Spleen (tissue), 11 donors: ENCODE measurements at regions not wholly inside any gene's neighbourhood (a gene's known extent, or its start where the extent isn't known, plus 50 kb on each side); places are given as distances from the start of the nearest gene placed in this dataset.
"Not testable (repeated sequence)": the region's sequence is repeated elsewhere in the genome, so short reads cannot be mapped to it uniquely, and the experiment has no call there.

ENCODE experiments used
- DNase-seq: peaks from one replicate; pipeline ENCODE4 v3.0.0-alpha.2; 2020
- H3K27ac ChIP-seq, 8 donors: fragments of 200-600 bp; sonication (generic) in 7 of 8; 1 replicate in 4 of 8; 2 replicates in 4 of 8; pipeline versions ENCODE4 v1.5.0 to v1.8.0; 2016 to 2021; ENCODE audit warnings: inconsistent platforms in 4 of 8, mild to moderate bottlenecking in 4 of 8, moderate library complexity in 1 of 8
- H3K27me3 ChIP-seq, 7 donors: fragments of 200-600 bp; sonication (generic) in 6 of 7; replicated peaks in 1 of 7; 1 replicate in 4 of 7; 2 replicates in 3 of 7; pipeline versions ENCODE4 v1.5.0 to v1.8.0; 2016 to 2021; ENCODE audit warnings: inconsistent platforms in 3 of 7, mild to moderate bottlenecking in 1 of 7
- H3K36me3 ChIP-seq, 6 donors: fragments of 200-600 bp; sonication (generic) in 5 of 6; 1 replicate in 4 of 6; 2 replicates in 2 of 6; pipeline versions ENCODE4 v1.5.0 to v1.8.0; 2016 to 2021; ENCODE audit warnings: inconsistent platforms in 2 of 6
- H3K4me1 ChIP-seq, 6 donors: fragments of 200-600 bp; sonication (generic) in 5 of 6; 1 replicate in 3 of 6; 2 replicates in 3 of 6; pipeline versions ENCODE4 v1.5.0 to v1.8.0; 2016 to 2021; ENCODE audit warnings: inconsistent platforms in 3 of 6
- H3K4me3 ChIP-seq, 8 donors: fragments of 200-600 bp; sonication (generic) in 7 of 8; 1 replicate in 4 of 8; 2 replicates in 4 of 8; pipeline versions ENCODE4 v1.5.0 to v1.8.0; 2016 to 2021; ENCODE audit warnings: inconsistent platforms in 4 of 8, mild to moderate bottlenecking in 4 of 8, moderate library complexity in 2 of 8
- H3K9me3 ChIP-seq, 8 donors: fragments of 200-600 bp; sonication (generic) in 7 of 8; 1 replicate in 4 of 8; 2 replicates in 4 of 8; pipeline versions ENCODE4 v1.5.0 to v1.8.0; 2016 to 2021; ENCODE audit warnings: inconsistent platforms in 4 of 8
- CTCF ChIP-seq, 11 experiments: fragments of 200-600 bp in 7 of 11; fragments of 450-650 bp in 4 of 11; sonication (generic) in 4 of 11; IDR thresholded peaks in 8 of 11; conservative IDR thresholded peaks in 3 of 11; 1 replicate in 7 of 11; 2 replicates in 4 of 11; pipeline versions ENCODE4 v1.4.0 to v1.8.0; 2016 to 2021; ENCODE audit warnings: antibody characterized with exemption in 11 of 11, inconsistent platforms in 4 of 11, mild to moderate bottlenecking in 1 of 11
- POLR2A ChIP-seq, 3 donors: fragments of 450-650 bp; IDR thresholded peaks; one replicate each; pipeline ENCODE4 v1.5.1; 2017; ENCODE audit warnings: antibody characterized with exemption in 3 of 3, mild to moderate bottlenecking in 1 of 3
- POLR2AphosphoS5 ChIP-seq, 3 donors: sonication (generic); formaldehyde crosslinking; IDR thresholded peaks; one replicate each; pipeline ENCODE4 v1.5.1; 2017; ENCODE audit warnings: antibody characterized with exemption in 3 of 3
- WGBS, 5 donors: extraction: QIAGEN DNeasy Blood & Tissue Kit in 3 of 5; methylation state at CpG; one replicate each; pipeline versions ENCODE4 v1.1.5 to v1.1.7; 2013 to 2018; 5-methylcytosine and 5-hydroxymethylcytosine counted together
- intact Hi-C: fragments of 100-400 bp; cut with DNase I; formaldehyde crosslinking; loops from one replicate; pipeline ENCODE4 v1.15.0; 2023; ENCODE audit warnings: low total_unique reads
- donor health status: healthy with polysubstance abuse.
- donor health status: DM: no; HTN: no; CAD: no; lungs with moderate emphysema.
- donor health status: DM: no; HTN: no; CAD: no.
- donor health status: Bipolar disorder and iron deficiency.
- donor health status: healthy.
- donor health status: DM: no; HTN: no; CAD: no.
- donor health status: DM: yes; HTN: yes; CAD: no.

GRCh38 chr7:66542528-66543269 lies 86.0 kb upstream of the KCTD7 start:
- Histone ChIP-seq H3K27me3 (no peaks in the 10 kb centered on the region), H3K4me3 (no peak overlapping the region), H3K27ac (no peak overlapping the region), H3K9me3 (no peaks in the 10 kb centered on the region), H3K36me3 (peaks cover 0 to 87% (median 33%) of the 10 kb centered on the region in 6 donors), H3K4me1 (no peaks in the 10 kb centered on the region)
- DNase-seq: no peak
- intact Hi-C loops: no loop called here
- WGBS, 5 donors: 81 to 92% (median 88%) methylated on average over 13 to 14 of the region's 14 CpGs
- TF ChIP-seq POLR2AphosphoS5 (IDR thresholded peaks at IDR 0.05): no peak
- TF ChIP-seq POLR2A (IDR thresholded peaks at IDR 0.05): no peak
- no peak for TF ChIP-seq CTCF (IDR thresholded peaks at IDR 0.05 in 8 of 11, conservative IDR thresholded peaks at IDR 0.05 in 3 of 11)

DNA sequence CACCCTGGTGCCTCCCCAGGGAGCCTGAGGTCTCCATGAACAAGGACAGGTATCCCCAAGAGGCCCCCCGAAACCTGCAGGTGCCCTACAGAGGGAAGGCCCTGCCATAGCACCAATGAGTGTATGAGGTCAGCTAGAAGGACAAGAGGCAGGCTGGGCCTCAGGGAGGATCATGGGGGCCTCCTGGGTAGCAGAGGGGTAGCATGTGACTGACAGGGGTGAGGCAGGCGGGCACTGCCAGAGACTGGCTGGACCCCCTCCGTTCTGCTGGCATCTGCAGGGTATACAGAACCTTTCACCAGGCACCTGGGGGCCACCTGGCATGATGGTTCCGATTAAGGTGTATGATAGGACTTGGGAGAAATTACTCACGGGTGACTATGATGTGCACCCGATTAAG lies 79.2 kb upstream of the KCTD7 start:
- H3K9me3 ChIP-seq: no peaks in the 10 kb centered on the region
- WGBS, 5 donors: 94 to 98% (median 97%) methylated on average over 5 to 6 of the region's 6 CpGs
- intact Hi-C loops: no loop called here
- H3K36me3 ChIP-seq: peaks cover 0 to 100% (median 71%) of the 10 kb centered on the region in 6 donors
- no peaks in the 10 kb centered on the region for H3K27me3 ChIP-seq
- no peak overlapping the region for H3K4me3 ChIP-seq
- peaks cover 0 to 6% (median 0%) of the 10 kb centered on the region in 6 donors for H3K4me1 ChIP-seq
- TF ChIP-seq POLR2AphosphoS5 (IDR thresholded peaks at IDR 0.05) (no peak), CTCF (IDR thresholded peaks at IDR 0.05 in 8 of 11, conservative IDR thresholded peaks at IDR 0.05 in 3 of 11) (no peak)
- no peak overlapping the region for H3K27ac ChIP-seq
- peak; percentile 34 for DNase-seq

GRCh38 chr7:66553001-66553400 lies 75.7 kb upstream of the KCTD7 start:
- no peak overlapping the region for H3K27ac ChIP-seq
- intact Hi-C loops: no loop called here
- H3K36me3 ChIP-seq: peaks cover 0 to 98% (median 69%) of the 10 kb centered on the region in 6 donors
- no peaks in the 10 kb centered on the region for H3K9me3 ChIP-seq
- WGBS, 5 donors: 92 to 99% (median 97%) methylated on average over 9 of the region's 9 CpGs
- no peaks in the 10 kb centered on the region for H3K27me3 ChIP-seq
- DNase-seq: no peak
- peaks cover 0 to 19% (median 9%) of the 10 kb centered on the region in 6 donors for H3K4me1 ChIP-seq
- H3K4me3 ChIP-seq: no peak overlapping the region
- TF ChIP-seq POLR2A (IDR thresholded peaks at IDR 0.05): no peak
- TF ChIP-seq CTCF (IDR thresholded peaks at IDR 0.05 in 8 of 11, conservative IDR thresholded peaks at IDR 0.05 in 3 of 11): no peak
- TF ChIP-seq POLR2AphosphoS5 (IDR thresholded peaks at IDR 0.05): no peak

DNA sequence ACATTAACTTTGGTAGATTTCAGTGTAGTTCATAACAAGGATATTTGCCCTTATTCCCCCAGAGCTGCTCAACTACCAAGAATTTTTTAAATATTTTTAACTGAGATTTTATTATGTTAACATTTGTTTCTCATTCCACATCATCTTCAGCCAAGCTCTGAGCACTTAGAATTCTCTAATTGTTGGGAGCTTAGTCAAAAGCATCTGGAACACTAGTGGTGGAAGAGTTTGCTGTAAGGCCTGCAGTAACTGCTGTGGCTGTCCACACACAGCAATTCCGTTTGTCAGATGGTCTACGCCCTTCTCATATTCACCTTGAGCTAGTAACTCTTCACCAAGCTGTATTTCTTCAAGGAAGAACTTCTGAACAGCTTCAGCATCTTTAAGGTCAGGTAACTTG lies 75.0 kb upstream of the KCTD7 start:
- WGBS, 5 donors: 46 to 97% (median 69%) methylated on average over 2 of the region's 2 CpGs
- H3K36me3 ChIP-seq: peaks cover 0 to 98% (median 72%) of the 10 kb centered on the region in 6 donors
- not testable (repeated sequence) for DNase-seq

More for the DNA sequence above, 75.0 kb upstream of the KCTD7 start:
- intact Hi-C loops, H3K9me3 ChIP-seq, H3K27ac ChIP-seq, H3K27me3 ChIP-seq, H3K4me3 ChIP-seq: not testable (repeated sequence)
- H3K4me1 ChIP-seq: peaks cover 0 to 26% (median 12%) of the 10 kb centered on the region in 6 donors
